HEK293 (cell line): ENCODE measurements at regions not wholly inside any gene's neighbourhood (a gene's known extent, or its start where the extent isn't known, plus 50 kb on each side); places are given as distances from the start of the nearest gene placed in this dataset.

Source experiments
- KLF9 ChIP-seq: fragments of 450-650 bp; formaldehyde crosslinking; IDR thresholded peaks from 2 replicates; pipeline ENCODE4 v1.5.1; 2016; ENCODE audit warnings: missing biosample characterization, missing genetic modification characterization, low read depth
- RBAK ChIP-seq: fragments of 450-650 bp; formaldehyde crosslinking; IDR thresholded peaks from 2 replicates; pipeline ENCODE4 v1.5.1; 2016; ENCODE audit warnings: missing biosample characterization, missing genetic modification characterization
- SP2 ChIP-seq: fragments of 450-650 bp; formaldehyde crosslinking; IDR thresholded peaks from 2 replicates; pipeline ENCODE4 v1.5.1; 2016; ENCODE audit warnings: missing biosample characterization, missing genetic modification characterization
- ZNF274 ChIP-seq, 2 experiments: fragments of 200-500 bp in 1 of 2; fragments of 450-650 bp in 1 of 2; sonication (Bioruptor generic) in 1 of 2; formaldehyde crosslinking in 1 of 2; IDR thresholded peaks; 2 replicates each; pipeline versions ENCODE4 v1.5.1 to v1.6.1; 2014 to 2016; ENCODE audit warnings: borderline replicate concordance in 1 of 2, inconsistent platforms in 1 of 2, low read length in 1 of 2, missing biosample characterization in 1 of 2, missing genetic modification characterization in 1 of 2
- ZNF324 ChIP-seq: fragments of 450-650 bp; formaldehyde crosslinking; IDR thresholded peaks from 2 replicates; pipeline ENCODE4 v1.5.1; 2016; ENCODE audit warnings: missing biosample characterization, missing genetic modification characterization
- ZNF664 ChIP-seq: fragments of 450-650 bp; formaldehyde crosslinking; IDR thresholded peaks from 2 replicates; pipeline ENCODE4 v1.5.1; 2016; ENCODE audit warnings: missing biosample characterization, missing genetic modification characterization
- ZSCAN16 ChIP-seq: fragments of 450-650 bp; formaldehyde crosslinking; IDR thresholded peaks from 2 replicates; pipeline ENCODE4 v1.5.1; 2016; ENCODE audit warnings: missing biosample characterization, missing genetic modification characterization
- TF ChIP-seq, protein P1 (sequence below): fragments of 450-650 bp; formaldehyde crosslinking; IDR thresholded peaks from 2 replicates; pipeline ENCODE4 v1.5.1; 2016; ENCODE audit warnings: missing biosample characterization, missing genetic modification characterization
- TF ChIP-seq, protein P2 (sequence below): fragments of 450-650 bp; formaldehyde crosslinking; IDR thresholded peaks from 2 replicates; pipeline ENCODE4 v1.5.1; 2016; ENCODE audit warnings: missing biosample characterization, missing genetic modification characterization
- TF ChIP-seq, protein P3 (sequence below): fragments of 450-650 bp; formaldehyde crosslinking; IDR thresholded peaks from 2 replicates; pipeline ENCODE4 v1.5.1; 2016; ENCODE audit warnings: missing biosample characterization, missing genetic modification characterization
- TF ChIP-seq, protein P4 (sequence below): fragments of 450-650 bp; formaldehyde crosslinking; IDR thresholded peaks from 2 replicates; pipeline ENCODE4 v1.5.1; 2016; ENCODE audit warnings: missing biosample characterization, missing genetic modification characterization, low read depth

DNA sequence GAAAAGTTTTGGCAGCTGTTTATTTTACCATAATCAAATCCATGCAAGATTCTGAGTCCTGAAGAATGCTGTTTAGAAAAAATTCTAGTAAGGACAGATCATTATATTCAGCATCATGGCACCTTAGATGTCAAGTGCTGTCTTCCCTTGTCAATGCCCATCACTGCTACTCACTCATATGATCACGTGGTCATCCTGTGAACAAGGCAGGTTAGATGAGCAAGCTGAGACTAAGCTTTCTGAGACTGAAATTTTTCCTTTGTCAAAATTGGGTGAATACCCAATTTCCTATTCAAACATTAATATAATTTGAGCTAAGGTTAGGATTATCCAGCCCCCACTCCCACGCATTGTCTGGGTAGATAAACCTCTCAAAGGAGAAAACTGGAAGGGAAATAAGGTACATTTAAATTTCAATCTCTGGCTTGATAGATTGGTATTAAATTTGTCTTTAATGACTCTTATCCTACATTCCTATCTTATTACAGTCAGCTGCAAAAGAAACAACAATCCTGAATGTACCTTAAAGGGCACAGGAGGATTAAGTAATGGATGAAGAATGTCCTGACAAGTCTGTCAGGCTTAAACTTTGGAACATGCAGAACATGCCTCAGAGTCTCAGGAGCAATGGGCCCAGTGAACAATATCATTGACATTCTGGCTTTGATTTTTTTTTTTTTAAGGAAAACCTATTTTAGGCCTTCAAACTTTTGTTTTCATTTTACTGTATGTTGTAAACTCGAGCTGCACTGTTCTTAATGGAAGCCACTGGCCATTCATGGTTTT, 148.7 kb upstream of the RANBP3L start:
- TF ChIP-seq KLF9 (tag by site-specific recombination) (no peak), ZSCAN16 (tag by site-specific recombination) (no peak), ZNF324 (no peak), RBAK (tag by site-specific recombination) (no peak), ZNF274 (IDR thresholded peaks at IDR 0.05; ENCODE audit: low read length) (no peak), ZNF274 (tag by site-specific recombination; IDR thresholded peaks at IDR 0.05; ENCODE audit: borderline replicate concordance) (no peak), ZNF664 (tag by site-specific recombination) (no peak), SP2 (tag by site-specific recombination) (no peak)
- TF ChIP-seq, protein P1, sequence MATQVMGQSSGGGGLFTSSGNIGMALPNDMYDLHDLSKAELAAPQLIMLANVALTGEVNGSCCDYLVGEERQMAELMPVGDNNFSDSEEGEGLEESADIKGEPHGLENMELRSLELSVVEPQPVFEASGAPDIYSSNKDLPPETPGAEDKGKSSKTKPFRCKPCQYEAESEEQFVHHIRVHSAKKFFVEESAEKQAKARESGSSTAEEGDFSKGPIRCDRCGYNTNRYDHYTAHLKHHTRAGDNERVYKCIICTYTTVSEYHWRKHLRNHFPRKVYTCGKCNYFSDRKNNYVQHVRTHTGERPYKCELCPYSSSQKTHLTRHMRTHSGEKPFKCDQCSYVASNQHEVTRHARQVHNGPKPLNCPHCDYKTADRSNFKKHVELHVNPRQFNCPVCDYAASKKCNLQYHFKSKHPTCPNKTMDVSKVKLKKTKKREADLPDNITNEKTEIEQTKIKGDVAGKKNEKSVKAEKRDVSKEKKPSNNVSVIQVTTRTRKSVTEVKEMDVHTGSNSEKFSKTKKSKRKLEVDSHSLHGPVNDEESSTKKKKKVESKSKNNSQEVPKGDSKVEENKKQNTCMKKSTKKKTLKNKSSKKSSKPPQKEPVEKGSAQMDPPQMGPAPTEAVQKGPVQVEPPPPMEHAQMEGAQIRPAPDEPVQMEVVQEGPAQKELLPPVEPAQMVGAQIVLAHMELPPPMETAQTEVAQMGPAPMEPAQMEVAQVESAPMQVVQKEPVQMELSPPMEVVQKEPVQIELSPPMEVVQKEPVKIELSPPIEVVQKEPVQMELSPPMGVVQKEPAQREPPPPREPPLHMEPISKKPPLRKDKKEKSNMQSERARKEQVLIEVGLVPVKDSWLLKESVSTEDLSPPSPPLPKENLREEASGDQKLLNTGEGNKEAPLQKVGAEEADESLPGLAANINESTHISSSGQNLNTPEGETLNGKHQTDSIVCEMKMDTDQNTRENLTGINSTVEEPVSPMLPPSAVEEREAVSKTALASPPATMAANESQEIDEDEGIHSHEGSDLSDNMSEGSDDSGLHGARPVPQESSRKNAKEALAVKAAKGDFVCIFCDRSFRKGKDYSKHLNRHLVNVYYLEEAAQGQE (tag by site-specific recombination): no peak
- TF ChIP-seq, protein P2, sequence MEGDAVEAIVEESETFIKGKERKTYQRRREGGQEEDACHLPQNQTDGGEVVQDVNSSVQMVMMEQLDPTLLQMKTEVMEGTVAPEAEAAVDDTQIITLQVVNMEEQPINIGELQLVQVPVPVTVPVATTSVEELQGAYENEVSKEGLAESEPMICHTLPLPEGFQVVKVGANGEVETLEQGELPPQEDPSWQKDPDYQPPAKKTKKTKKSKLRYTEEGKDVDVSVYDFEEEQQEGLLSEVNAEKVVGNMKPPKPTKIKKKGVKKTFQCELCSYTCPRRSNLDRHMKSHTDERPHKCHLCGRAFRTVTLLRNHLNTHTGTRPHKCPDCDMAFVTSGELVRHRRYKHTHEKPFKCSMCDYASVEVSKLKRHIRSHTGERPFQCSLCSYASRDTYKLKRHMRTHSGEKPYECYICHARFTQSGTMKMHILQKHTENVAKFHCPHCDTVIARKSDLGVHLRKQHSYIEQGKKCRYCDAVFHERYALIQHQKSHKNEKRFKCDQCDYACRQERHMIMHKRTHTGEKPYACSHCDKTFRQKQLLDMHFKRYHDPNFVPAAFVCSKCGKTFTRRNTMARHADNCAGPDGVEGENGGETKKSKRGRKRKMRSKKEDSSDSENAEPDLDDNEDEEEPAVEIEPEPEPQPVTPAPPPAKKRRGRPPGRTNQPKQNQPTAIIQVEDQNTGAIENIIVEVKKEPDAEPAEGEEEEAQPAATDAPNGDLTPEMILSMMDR (tag by site-specific recombination): no peak
- TF ChIP-seq, protein P3, sequence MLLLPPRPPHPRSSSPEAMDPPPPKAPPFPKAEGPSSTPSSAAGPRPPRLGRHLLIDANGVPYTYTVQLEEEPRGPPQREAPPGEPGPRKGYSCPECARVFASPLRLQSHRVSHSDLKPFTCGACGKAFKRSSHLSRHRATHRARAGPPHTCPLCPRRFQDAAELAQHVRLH: no peak
- TF ChIP-seq, protein P4, sequence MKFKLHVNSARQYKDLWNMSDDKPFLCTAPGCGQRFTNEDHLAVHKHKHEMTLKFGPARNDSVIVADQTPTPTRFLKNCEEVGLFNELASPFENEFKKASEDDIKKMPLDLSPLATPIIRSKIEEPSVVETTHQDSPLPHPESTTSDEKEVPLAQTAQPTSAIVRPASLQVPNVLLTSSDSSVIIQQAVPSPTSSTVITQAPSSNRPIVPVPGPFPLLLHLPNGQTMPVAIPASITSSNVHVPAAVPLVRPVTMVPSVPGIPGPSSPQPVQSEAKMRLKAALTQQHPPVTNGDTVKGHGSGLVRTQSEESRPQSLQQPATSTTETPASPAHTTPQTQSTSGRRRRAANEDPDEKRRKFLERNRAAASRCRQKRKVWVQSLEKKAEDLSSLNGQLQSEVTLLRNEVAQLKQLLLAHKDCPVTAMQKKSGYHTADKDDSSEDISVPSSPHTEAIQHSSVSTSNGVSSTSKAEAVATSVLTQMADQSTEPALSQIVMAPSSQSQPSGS (tag by site-specific recombination): no peak
